D721Med (cell line): ENCODE measurements at regions not wholly inside any gene's neighbourhood (a gene's known extent, or its start where the extent isn't known, plus 50 kb on each side); places are given as distances from the start of the nearest gene placed in this dataset.

ENCODE experiments used
- DNase-seq: peaks from one replicate; pipeline ENCODE4 v3.0.0; 2011; ENCODE audit warnings: low spot score; ENCODE audit not compliant: insufficient read length
- FAIRE-seq: peaks from 2 replicates; lab custom pipeline; 2011; peaks lifted over from hg19 to GRCh38; lab: Jason Lieb, UNC
- TF ChIP-seq, protein P1 (sequence below): IDR thresholded peaks from 2 replicates; pipeline ENCODE4 v1.5.1; 2012; ENCODE audit warnings: mild to moderate bottlenecking, control low read depth; ENCODE audit not compliant: insufficient read depth; ENCODE audit errors: missing control alignments

DNA sequence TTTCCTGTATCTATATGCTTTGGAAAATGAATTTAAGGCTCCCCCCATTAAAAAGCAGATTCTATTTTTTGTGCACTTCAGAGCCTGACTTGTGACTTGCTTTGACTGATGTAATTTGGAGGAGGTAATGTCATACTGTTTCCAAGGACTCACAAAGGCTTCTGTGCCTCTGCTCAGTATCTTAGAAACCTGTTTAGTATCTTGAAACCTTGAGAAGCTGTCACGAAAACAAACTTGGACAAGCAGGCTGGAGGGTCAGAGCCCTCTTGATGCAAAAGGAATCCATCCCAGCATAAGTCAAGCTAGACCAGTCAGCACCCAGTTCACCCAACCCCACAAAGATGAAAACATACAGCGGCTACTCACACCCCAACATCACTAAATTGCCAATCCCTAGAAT lies 560.0 kb upstream of the PCDH7 start:
- FAIRE-seq (no peak), DNase-seq (no peak)
- TF ChIP-seq, protein P1, sequence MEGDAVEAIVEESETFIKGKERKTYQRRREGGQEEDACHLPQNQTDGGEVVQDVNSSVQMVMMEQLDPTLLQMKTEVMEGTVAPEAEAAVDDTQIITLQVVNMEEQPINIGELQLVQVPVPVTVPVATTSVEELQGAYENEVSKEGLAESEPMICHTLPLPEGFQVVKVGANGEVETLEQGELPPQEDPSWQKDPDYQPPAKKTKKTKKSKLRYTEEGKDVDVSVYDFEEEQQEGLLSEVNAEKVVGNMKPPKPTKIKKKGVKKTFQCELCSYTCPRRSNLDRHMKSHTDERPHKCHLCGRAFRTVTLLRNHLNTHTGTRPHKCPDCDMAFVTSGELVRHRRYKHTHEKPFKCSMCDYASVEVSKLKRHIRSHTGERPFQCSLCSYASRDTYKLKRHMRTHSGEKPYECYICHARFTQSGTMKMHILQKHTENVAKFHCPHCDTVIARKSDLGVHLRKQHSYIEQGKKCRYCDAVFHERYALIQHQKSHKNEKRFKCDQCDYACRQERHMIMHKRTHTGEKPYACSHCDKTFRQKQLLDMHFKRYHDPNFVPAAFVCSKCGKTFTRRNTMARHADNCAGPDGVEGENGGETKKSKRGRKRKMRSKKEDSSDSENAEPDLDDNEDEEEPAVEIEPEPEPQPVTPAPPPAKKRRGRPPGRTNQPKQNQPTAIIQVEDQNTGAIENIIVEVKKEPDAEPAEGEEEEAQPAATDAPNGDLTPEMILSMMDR, result no peak

GRCh38 chr4:30172416-30172815 lies 547.8 kb upstream of the PCDH7 start:
- DNase-seq, result no peak
- TF ChIP-seq, protein P1, result no peak
- FAIRE-seq, result no peak

DNA sequence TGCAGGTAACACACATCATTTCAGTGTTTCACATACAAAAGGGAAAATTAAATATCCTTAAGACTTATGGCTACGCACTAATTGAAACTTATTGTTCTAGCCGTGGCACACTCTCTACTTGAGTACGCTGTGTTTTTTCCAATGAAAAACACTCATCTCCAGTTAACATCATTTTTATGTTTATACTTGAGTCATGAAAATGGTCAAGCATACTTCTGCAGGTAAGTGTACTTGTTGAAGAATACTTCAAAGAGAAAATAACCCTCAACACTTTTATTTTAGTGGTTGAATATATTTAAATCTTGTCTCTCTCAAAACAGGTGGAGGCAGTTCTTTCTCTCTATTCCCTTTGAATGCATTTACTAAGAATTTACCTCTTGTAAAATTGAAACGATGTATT lies 538.7 kb upstream of the PCDH7 start:
- FAIRE-seq, result no peak
- TF ChIP-seq, protein P1, result no peak
- no peak for DNase-seq

DNA sequence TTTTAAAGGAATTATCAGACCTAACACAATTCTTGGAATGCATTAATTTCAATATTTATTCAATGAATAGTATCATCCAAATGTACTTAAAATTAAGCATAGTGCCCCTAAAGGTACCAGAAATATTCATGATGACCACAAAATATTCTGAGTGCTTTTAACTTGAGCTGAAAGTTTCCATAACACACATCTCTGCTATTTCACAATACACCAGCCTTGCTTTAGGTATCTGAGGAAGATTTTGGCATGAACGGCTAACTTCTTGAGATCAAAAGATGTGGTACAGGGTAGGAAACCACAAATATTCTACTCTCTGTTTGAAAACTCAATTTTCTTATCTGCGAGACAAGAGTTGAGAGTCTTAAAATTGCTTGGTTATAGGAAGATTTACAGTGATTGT lies 538.3 kb upstream of the PCDH7 start:
- FAIRE-seq (no peak), DNase-seq (no peak)
- TF ChIP-seq, protein P1, result no peak

GRCh38 chr4:30182786-30183185 lies 537.4 kb upstream of the PCDH7 start:
- TF ChIP-seq, protein P1, result no peak
- FAIRE-seq (no peak), DNase-seq (no peak)

DNA sequence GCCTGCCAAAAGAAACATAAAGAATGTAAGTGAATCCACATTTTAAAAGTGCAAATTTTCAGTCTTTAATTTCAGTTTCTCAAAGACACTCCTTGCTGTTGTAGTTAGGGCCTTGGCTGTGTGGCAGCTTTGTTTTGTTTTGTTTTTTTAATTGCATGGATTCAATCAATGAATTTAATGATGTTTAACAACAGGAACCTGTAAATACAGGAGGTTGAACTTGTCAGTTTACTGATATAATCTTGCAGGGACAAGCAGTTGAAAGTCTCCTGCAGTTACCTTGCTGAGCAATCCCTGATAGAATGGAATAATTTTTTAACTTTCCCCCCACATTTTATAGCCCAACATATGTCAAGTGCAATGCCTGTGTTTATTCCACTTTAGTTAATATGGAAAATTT lies 528.3 kb upstream of the PCDH7 start:
- DNase-seq, result no peak
- TF ChIP-seq, protein P1, result no peak
- FAIRE-seq, result no peak

- DNase-seq (no peak), FAIRE-seq (no peak)
- TF ChIP-seq, protein P1, result no peak
Measured at GRCh38 chr4:30207389-30207788, 512.8 kb upstream of the PCDH7 start.
